GM18508 (cell line): ENCODE measurements at regions not wholly inside any gene's neighbourhood (a gene's known extent, or its start where the extent isn't known, plus 50 kb on each side); places are given as distances from the start of the nearest gene placed in this dataset.
"Not testable (repeated sequence)": the region's sequence is repeated elsewhere in the genome, so short reads cannot be mapped to it uniquely, and the experiment has no call there.

Experiments
- ATAC-seq: cut with Tn5 transposase; IDR thresholded peaks from one replicate; pipeline ENCODE4 v1.9.1; 2021; ENCODE audit warnings: moderate number of reproducible peaks; ENCODE audit not compliant: insufficient read depth, unreplicated experiment

- ATAC-seq, result no peak
Observed at GRCh38 chr7:46054915-46055314, 133.8 kb upstream of the IGFBP3 start.

GRCh38 chr7:46054272-46054671 is 133.2 kb upstream of the IGFBP3 start:
- no peak for ATAC-seq

GRCh38 chr7:46047581-46047980 is 126.5 kb upstream of the IGFBP3 start:
- no peak for ATAC-seq

- ATAC-seq, result not testable (repeated sequence)
Observed at GRCh38 chr7:46043338-46043737, 122.3 kb upstream of the IGFBP3 start.

- not testable (repeated sequence) for ATAC-seq
Observed at GRCh38 chr7:46039813-46040212, 118.7 kb upstream of the IGFBP3 start.

GRCh38 chr7:46035166-46035565 is 114.1 kb upstream of the IGFBP3 start:
- ATAC-seq, result no peak

- no peak for ATAC-seq
Observed at GRCh38 chr7:46034056-46034768, 113.1 kb upstream of the IGFBP3 start.

GRCh38 chr7:46033592-46033991 is 112.5 kb upstream of the IGFBP3 start:
- ATAC-seq, result no peak

GRCh38 chr7:46032942-46033341 is 111.9 kb upstream of the IGFBP3 start:
- no peak for ATAC-seq

GRCh38 chr7:46032353-46032752 is 111.3 kb upstream of the IGFBP3 start:
- no peak for ATAC-seq

- no peak for ATAC-seq
Observed at GRCh38 chr7:46029111-46029704, 108.1 kb upstream of the IGFBP3 start.

GRCh38 chr7:46028246-46028645 is 107.2 kb upstream of the IGFBP3 start:
- no peak for ATAC-seq

GRCh38 chr7:46026741-46027140 is 105.7 kb upstream of the IGFBP3 start:
- ATAC-seq, result no peak

- ATAC-seq, result no peak
Observed at GRCh38 chr7:46024263-46024916, 103.3 kb upstream of the IGFBP3 start.

- no peak for ATAC-seq
Observed at GRCh38 chr7:46022397-46022796, 101.3 kb upstream of the IGFBP3 start.

GRCh38 chr7:46015107-46015868 is 94.2 kb upstream of the IGFBP3 start:
- no peak for ATAC-seq

- no peak for ATAC-seq
Observed at GRCh38 chr7:46011501-46011900, 90.4 kb upstream of the IGFBP3 start.

- no peak for ATAC-seq
Observed at GRCh38 chr7:46011059-46011458, 90.0 kb upstream of the IGFBP3 start.

GRCh38 chr7:46009211-46009610 is 88.1 kb upstream of the IGFBP3 start:
- ATAC-seq, result no peak

- ATAC-seq, result no peak
Observed at GRCh38 chr7:46007990-46008643, 87.0 kb upstream of the IGFBP3 start.
